ENCODE measurements at regions not wholly inside any gene's neighbourhood (a gene's known extent, or its start where the extent isn't known, plus 50 kb on each side); places are given as distances from the start of the nearest gene placed in this dataset.
"Not testable (repeated sequence)": the region's sequence is repeated elsewhere in the genome, so short reads cannot be mapped to it uniquely, and the experiment has no call there.

DNA sequence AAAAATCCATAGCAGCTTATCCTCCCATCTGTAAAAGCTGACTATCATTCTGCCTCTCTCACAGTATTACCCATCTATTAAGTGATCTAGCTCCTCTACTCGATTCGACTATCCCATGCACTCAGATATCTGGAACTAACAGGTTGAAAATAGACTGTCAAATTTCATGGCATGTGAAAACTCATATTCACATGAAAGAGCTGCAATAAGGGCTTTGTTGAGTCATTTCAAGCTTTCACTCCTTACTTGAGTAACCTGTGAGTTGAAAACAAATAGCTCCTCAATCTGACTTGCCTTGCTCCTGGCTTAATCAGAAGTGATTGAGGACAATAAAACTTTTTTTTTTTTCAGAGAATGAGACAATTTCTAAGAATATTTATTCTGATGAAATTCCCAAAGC lies 192.4 kb upstream of the ERBB4 start:
- no peaks in the 10 kb centered on the region for H3K27me3 ChIP-seq (ENCODE audit: control insufficient read depth, insufficient read depth, low read length)
- H3K9me3 ChIP-seq (ENCODE audit: control insufficient read depth, insufficient read depth, low read length) = no peaks in the 10 kb centered on the region
- 0 out of 2 replicates have a peak, but pooled peaks cover 4% of the 10 kb centered on the region for H3K4me1 ChIP-seq (ENCODE audit: control insufficient read depth, insufficient read depth, low read length)
- H3K27ac ChIP-seq (ENCODE audit: low read depth, low read length) = no peak overlapping the region
- H3K9ac ChIP-seq (ENCODE audit: low read depth, low read length) = no peak overlapping the region
- no peak overlapping the region for H3K4me3 ChIP-seq (ENCODE audit: low read depth, low read length)
- H3K36me3 ChIP-seq (ENCODE audit: control insufficient read depth, insufficient read depth, low read length) = no peaks in the 10 kb centered on the region

DNA sequence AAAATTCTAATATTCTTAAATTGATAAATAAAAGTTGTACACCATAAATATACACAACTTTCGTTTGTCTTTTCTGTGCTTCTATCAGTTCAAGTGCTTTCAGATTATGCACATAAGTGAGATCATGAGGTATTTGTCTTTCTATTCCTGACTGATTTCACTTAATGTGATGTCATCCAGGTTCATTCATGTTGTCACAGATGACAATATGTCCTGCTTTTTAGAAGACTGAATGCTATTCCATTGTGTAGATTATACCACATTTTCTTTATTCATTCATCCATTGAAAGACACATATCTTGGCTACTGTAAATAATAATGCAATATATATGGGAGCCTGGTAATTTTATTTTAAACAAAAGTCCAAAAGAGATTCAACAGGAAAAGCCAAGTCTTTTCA lies 190.1 kb upstream of the ERBB4 start:
- Histone ChIP-seq H3K36me3 (ENCODE audit: control insufficient read depth, insufficient read depth, low read length) (no peaks in the 10 kb centered on the region), H3K27ac (ENCODE audit: low read depth, low read length) (no peak overlapping the region), H3K9me3 (ENCODE audit: control insufficient read depth, insufficient read depth, low read length) (no peaks in the 10 kb centered on the region), H3K4me3 (ENCODE audit: low read depth, low read length) (no peak overlapping the region), H3K9ac (ENCODE audit: low read depth, low read length) (no peak overlapping the region), H3K27me3 (ENCODE audit: control insufficient read depth, insufficient read depth, low read length) (no peaks in the 10 kb centered on the region), H3K4me1 (ENCODE audit: control insufficient read depth, insufficient read depth, low read length) (0 out of 2 replicates have a peak, but pooled peaks cover 4% of the 10 kb centered on the region)

DNA sequence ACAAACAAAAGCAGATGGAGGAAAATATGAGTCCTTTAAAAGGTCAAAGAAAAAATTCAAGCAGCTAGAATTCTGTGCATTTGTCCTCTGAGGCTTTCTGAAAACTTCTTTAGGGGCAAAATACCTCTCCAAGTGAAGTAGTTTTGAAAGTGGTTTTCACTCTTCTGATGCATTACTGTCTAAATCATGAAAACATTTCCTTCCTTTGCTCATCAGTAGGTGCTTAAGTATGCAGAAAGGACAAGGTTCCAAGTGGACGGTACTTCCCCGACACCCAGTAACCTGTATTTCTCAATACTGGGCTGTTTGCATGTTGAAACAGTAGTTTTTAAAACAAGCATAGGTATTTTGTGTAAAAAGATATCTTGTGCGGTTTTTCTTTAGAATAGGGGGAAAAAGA lies 189.1 kb upstream of the ERBB4 start:
- no peaks in the 10 kb centered on the region for H3K27me3 ChIP-seq (ENCODE audit: control insufficient read depth, insufficient read depth, low read length)
- H3K4me1 ChIP-seq (ENCODE audit: control insufficient read depth, insufficient read depth, low read length) = 0 out of 2 replicates have a peak, but pooled peaks cover 4% of the 10 kb centered on the region
- H3K36me3 ChIP-seq (ENCODE audit: control insufficient read depth, insufficient read depth, low read length) = no peaks in the 10 kb centered on the region
- H3K9ac ChIP-seq (ENCODE audit: low read depth, low read length) = no peak overlapping the region
- no peak overlapping the region for H3K27ac ChIP-seq (ENCODE audit: low read depth, low read length)
- no peak overlapping the region for H3K4me3 ChIP-seq (ENCODE audit: low read depth, low read length)
- H3K9me3 ChIP-seq (ENCODE audit: control insufficient read depth, insufficient read depth, low read length) = no peaks in the 10 kb centered on the region

DNA sequence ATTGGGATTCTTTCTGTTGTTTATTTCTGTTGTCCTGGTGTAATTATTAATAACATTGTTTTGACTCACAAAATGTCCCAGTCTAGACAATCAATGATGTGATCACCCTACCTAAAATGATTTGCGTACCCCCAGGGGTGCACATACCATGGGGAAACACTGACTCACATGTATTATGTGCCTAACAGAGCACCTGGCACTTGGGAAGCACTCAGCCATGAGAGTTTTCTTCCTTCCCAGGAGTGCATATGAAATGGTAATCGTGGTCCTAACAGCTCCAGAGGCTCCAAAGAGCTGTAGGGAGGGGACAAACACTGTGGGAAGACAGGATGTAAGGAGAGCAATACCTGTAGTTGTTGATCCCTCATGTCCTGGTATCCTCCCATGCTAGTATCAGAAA lies 187.8 kb upstream of the ERBB4 start:
- Histone ChIP-seq H3K27ac (ENCODE audit: low read depth, low read length) (peak overlapping the region; percentile 26), H3K9me3 (ENCODE audit: control insufficient read depth, insufficient read depth, low read length) (0 out of 2 replicates have a peak, but pooled peaks cover 6% of the 10 kb centered on the region), H3K4me3 (ENCODE audit: low read depth, low read length) (no peak overlapping the region), H3K9ac (ENCODE audit: low read depth, low read length) (no peak overlapping the region), H3K36me3 (ENCODE audit: control insufficient read depth, insufficient read depth, low read length) (no peaks in the 10 kb centered on the region), H3K4me1 (ENCODE audit: control insufficient read depth, insufficient read depth, low read length) (0 out of 2 replicates have a peak, but pooled peaks cover 4% of the 10 kb centered on the region), H3K27me3 (ENCODE audit: control insufficient read depth, insufficient read depth, low read length) (no peaks in the 10 kb centered on the region)

DNA sequence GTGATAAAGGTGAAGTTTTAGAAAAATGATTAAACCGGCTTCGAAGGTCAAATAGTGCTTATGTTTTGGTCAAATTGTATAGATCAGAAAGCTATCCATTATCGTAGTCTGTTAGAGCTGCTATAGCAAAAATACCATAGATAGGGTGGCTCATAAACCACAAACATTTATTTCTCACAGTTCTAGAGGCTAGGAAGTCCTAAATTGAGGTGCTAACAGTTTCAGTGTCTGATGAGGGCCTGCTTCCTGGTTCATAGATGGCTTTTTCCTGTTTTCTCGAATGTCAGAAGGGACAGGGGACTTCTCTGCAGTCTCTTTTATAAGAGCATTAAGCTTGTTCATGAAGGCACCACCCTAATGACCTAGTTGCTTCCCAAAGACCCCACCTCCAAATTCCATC lies 186.6 kb upstream of the ERBB4 start:
- 0 out of 2 replicates have a peak, but pooled peaks cover 4% of the 10 kb centered on the region for H3K4me1 ChIP-seq (ENCODE audit: control insufficient read depth, insufficient read depth, low read length)
- no peak overlapping the region for H3K4me3 ChIP-seq (ENCODE audit: low read depth, low read length)
- H3K36me3 ChIP-seq (ENCODE audit: control insufficient read depth, insufficient read depth, low read length) = no peaks in the 10 kb centered on the region
- no peaks in the 10 kb centered on the region for H3K27me3 ChIP-seq (ENCODE audit: control insufficient read depth, insufficient read depth, low read length)
- H3K27ac ChIP-seq (ENCODE audit: low read depth, low read length) = no peak overlapping the region
- H3K9ac ChIP-seq (ENCODE audit: low read depth, low read length) = no peak overlapping the region
- peaks cover 9% of the 10 kb centered on the region; the same call in 1 of the 2 replicates for H3K9me3 ChIP-seq (ENCODE audit: control insufficient read depth, insufficient read depth, low read length)

DNA sequence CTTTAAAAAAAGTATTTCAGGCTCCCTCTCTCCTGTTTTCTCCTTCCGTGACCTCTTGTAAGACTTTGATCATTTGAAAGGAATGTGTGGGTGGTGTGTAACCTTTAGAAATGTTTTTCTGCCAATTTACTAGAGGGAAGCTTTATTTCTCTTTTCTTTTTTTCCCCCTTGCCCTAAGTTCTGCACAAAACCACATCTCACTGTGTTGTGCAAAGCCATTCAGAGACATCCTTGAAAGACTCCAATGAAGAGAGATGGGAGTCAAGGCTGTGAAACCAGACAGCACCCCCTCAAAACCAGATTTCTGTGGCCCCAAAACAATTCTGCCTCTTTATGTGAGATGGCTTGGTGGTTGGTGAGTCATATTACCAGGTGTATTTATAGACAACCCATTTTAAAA lies 184.6 kb upstream of the ERBB4 start:
- Histone ChIP-seq H3K9me3 (ENCODE audit: control insufficient read depth, insufficient read depth, low read length) (peaks cover 9% of the 10 kb centered on the region; the same call in 1 of the 2 replicates), H3K4me3 (ENCODE audit: low read depth, low read length) (no peak overlapping the region), H3K9ac (ENCODE audit: low read depth, low read length) (no peak overlapping the region), H3K4me1 (ENCODE audit: control insufficient read depth, insufficient read depth, low read length) (0 out of 2 replicates have a peak, but pooled peaks cover 4% of the 10 kb centered on the region), H3K36me3 (ENCODE audit: control insufficient read depth, insufficient read depth, low read length) (no peaks in the 10 kb centered on the region), H3K27me3 (ENCODE audit: control insufficient read depth, insufficient read depth, low read length) (no peaks in the 10 kb centered on the region), H3K27ac (ENCODE audit: low read depth, low read length) (no peak overlapping the region)

DNA sequence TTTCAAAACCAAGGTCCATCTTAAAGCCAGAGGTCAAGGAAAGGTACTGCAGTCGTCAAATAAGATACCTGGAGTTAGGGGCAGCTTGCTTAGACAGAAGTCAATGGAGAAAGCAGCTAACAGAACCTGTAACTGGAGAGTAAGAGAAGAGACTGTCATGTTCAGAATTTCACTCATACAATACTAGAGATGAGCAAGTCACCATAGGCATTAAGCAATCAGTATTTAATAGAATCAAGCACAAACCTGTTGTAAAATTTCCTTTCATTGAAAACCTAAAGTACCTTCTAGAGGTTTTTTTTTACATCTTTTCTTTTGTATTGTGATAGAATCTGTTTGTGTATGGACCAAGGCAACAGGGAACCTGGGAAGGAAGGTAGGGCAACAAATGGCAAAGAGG lies 183.4 kb upstream of the ERBB4 start:
- Histone ChIP-seq H3K36me3 (ENCODE audit: control insufficient read depth, insufficient read depth, low read length) (no peaks in the 10 kb centered on the region), H3K27ac (ENCODE audit: low read depth, low read length) (no peak overlapping the region), H3K4me1 (ENCODE audit: control insufficient read depth, insufficient read depth, low read length) (0 out of 2 replicates have a peak, but pooled peaks cover 4% of the 10 kb centered on the region), H3K27me3 (ENCODE audit: control insufficient read depth, insufficient read depth, low read length) (no peaks in the 10 kb centered on the region), H3K9ac (ENCODE audit: low read depth, low read length) (no peak overlapping the region), H3K4me3 (ENCODE audit: low read depth, low read length) (no peak overlapping the region), H3K9me3 (ENCODE audit: control insufficient read depth, insufficient read depth, low read length) (peaks cover 9% of the 10 kb centered on the region; the same call in 1 of the 2 replicates)

DNA sequence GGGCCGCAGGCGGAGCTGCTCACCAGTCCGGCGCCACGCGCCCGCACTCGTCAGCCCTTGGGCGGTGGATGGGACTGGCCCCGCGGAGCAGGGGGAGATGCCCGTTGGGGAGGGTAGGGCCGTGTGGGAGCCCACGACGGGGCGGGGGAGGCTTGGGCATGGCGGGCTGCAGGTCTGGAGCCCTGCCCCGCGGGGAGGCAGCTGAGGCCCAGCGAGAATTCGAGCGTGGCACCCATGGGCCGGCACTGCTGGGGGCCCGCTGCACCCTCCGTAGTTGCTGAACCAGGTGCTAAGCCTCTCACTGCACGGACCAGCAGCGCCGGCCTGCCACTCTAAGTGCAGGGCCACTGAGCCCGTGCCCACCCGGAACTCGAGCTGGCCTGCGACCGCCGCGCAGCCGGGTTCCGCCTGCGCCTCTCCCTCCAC lies 182.4 kb upstream of the ERBB4 start:
- H3K27ac ChIP-seq (ENCODE audit: low read depth, low read length) = no peak overlapping the region
- no peaks in the 10 kb centered on the region for H3K27me3 ChIP-seq (ENCODE audit: control insufficient read depth, insufficient read depth, low read length)
- H3K9ac ChIP-seq (ENCODE audit: low read depth, low read length) = no peak overlapping the region
- H3K4me1 ChIP-seq (ENCODE audit: control insufficient read depth, insufficient read depth, low read length) = no peaks in the 10 kb centered on the region
- H3K4me3 ChIP-seq (ENCODE audit: low read depth, low read length) = no peak overlapping the region
- H3K36me3 ChIP-seq (ENCODE audit: control insufficient read depth, insufficient read depth, low read length) = no peaks in the 10 kb centered on the region
- H3K9me3 ChIP-seq (ENCODE audit: control insufficient read depth, insufficient read depth, low read length) = peaks cover 9% of the 10 kb centered on the region; the same call in 1 of the 2 replicates

DNA sequence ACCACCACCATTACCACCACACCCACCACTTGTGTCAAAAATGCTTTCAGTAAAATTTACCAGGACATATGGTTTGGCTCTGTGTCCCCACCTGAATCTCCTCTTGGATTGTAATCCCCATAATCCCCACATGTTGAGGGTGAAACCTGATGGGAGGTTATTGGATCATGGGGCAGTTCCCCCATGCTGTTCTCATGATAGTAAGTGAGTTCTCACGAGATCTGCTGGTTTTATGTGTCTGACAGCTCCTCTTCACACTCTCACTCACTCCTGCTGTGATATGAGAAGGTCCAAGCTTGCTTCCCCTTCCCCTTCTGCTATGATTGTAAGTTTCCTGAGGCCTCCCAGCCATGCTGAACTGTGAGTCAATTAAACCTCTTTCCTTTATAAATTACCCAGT lies 176.8 kb upstream of the ERBB4 start:
- not testable (repeated sequence) for H3K4me3 ChIP-seq (ENCODE audit: low read depth, low read length); H3K9me3 ChIP-seq (ENCODE audit: control insufficient read depth, insufficient read depth, low read length)

DNA sequence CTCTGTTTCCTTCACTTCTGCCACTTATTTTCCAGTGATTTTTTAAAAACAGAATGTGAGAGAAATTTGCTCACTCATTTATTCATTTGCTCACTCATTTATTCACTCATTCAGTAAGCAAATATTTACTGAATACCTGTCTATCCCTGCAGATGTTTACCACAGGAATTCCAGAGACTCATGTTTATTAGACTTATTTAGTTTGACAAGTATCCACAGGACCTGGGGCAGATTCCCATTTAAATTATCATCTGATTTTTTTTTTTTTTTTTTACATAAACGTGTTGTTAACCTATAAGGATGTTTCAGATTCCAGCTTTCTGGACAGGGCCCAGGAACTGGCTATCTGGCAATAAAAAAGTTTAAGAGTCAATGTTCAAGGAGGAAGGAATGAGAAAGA lies 175.1 kb upstream of the ERBB4 start:
- Histone ChIP-seq H3K9ac (ENCODE audit: low read depth, low read length) (no peak overlapping the region), H3K27ac (ENCODE audit: low read depth, low read length) (no peak overlapping the region), H3K36me3 (ENCODE audit: control insufficient read depth, insufficient read depth, low read length) (no peaks in the 10 kb centered on the region), H3K4me1 (ENCODE audit: control insufficient read depth, insufficient read depth, low read length) (no peaks in the 10 kb centered on the region), H3K4me3 (ENCODE audit: low read depth, low read length) (no peak overlapping the region), H3K9me3 (ENCODE audit: control insufficient read depth, insufficient read depth, low read length) (no peaks in the 10 kb centered on the region), H3K27me3 (ENCODE audit: control insufficient read depth, insufficient read depth, low read length) (no peaks in the 10 kb centered on the region)

More for the DNA sequence above, 176.8 kb upstream of the ERBB4 start:
- H3K4me1 ChIP-seq (ENCODE audit: control insufficient read depth, insufficient read depth, low read length); H3K27me3 ChIP-seq (ENCODE audit: control insufficient read depth, insufficient read depth, low read length); H3K36me3 ChIP-seq (ENCODE audit: control insufficient read depth, insufficient read depth, low read length); H3K27ac ChIP-seq (ENCODE audit: low read depth, low read length); H3K9ac ChIP-seq (ENCODE audit: low read depth, low read length): not testable (repeated sequence)

DNA sequence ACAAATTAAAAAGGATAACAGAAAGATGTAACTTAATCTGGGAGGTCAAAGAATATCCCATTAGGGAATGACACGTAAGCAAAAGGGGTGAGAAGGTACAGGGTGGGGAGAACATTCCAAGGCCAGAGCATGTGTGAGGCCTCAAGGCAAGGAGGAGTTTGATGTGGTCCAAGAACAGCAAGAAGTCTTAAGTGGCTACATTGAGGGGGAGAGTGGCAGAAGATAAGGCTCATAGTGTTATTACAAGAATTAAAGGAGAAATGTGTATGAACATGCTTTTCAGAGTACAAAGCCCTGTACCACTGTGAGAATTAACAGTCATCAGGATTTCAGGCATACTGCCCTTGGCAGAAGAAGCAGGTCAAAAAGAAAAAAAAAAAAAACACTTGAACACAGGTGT lies 174.4 kb upstream of the ERBB4 start:
- Histone ChIP-seq H3K36me3 (ENCODE audit: control insufficient read depth, insufficient read depth, low read length) (no peaks in the 10 kb centered on the region), H3K9ac (ENCODE audit: low read depth, low read length) (no peak overlapping the region), H3K4me1 (ENCODE audit: control insufficient read depth, insufficient read depth, low read length) (no peaks in the 10 kb centered on the region), H3K27me3 (ENCODE audit: control insufficient read depth, insufficient read depth, low read length) (no peaks in the 10 kb centered on the region), H3K9me3 (ENCODE audit: control insufficient read depth, insufficient read depth, low read length) (no peaks in the 10 kb centered on the region), H3K4me3 (ENCODE audit: low read depth, low read length) (no peak overlapping the region), H3K27ac (ENCODE audit: low read depth, low read length) (no peak overlapping the region)

DNA sequence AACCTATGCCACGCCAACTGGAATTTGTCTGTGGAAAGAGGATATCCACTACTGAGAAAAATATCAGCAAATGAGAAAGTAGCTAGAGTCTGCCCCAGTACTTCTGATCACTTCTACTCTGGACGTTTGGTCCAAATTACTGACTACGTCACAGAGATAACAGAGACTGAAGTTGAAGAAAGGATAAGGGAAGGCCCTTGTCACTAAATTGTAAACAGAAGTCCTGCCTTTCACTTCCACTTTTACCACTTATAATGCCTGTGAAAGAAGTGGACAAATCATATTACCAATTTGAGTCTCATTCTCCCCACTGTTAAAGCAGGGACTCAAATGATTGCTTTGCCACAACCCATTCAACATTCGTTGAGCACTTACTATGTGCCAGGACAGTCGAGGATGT lies 173.9 kb upstream of the ERBB4 start:
- H3K27ac ChIP-seq (ENCODE audit: low read depth, low read length) = no peak overlapping the region

More for the DNA sequence above, 173.9 kb upstream of the ERBB4 start:
- Histone ChIP-seq H3K9ac (ENCODE audit: low read depth, low read length) (no peak overlapping the region), H3K9me3 (ENCODE audit: control insufficient read depth, insufficient read depth, low read length) (no peaks in the 10 kb centered on the region), H3K4me1 (ENCODE audit: control insufficient read depth, insufficient read depth, low read length) (no peaks in the 10 kb centered on the region), H3K27me3 (ENCODE audit: control insufficient read depth, insufficient read depth, low read length) (no peaks in the 10 kb centered on the region), H3K36me3 (ENCODE audit: control insufficient read depth, insufficient read depth, low read length) (no peaks in the 10 kb centered on the region), H3K4me3 (ENCODE audit: low read depth, low read length) (no peak overlapping the region)
